H1 (cell line): ENCODE measurements at regions not wholly inside any gene's neighbourhood (a gene's known extent, or its start where the extent isn't known, plus 50 kb on each side); places are given as distances from the start of the nearest gene placed in this dataset.

Experiments
- BACH1 ChIP-seq: IDR thresholded peaks from 2 replicates; pipeline ENCODE4 v1.6.1; 2012; ENCODE audit warnings: low read length, improper control_type of control experiment
- CTCF ChIP-seq, 3 experiments: IDR thresholded peaks; 1 replicate in 2 of 3; 2 replicates in 1 of 3; pipeline versions ENCODE4 v1.5.1 to v1.6.1; 2011; ENCODE audit warnings: low read length in 3 of 3, mild to moderate bottlenecking in 3 of 3, inconsistent platforms in 2 of 3, low read depth in 1 of 3, moderate library complexity in 1 of 3; ENCODE audit not compliant: insufficient read depth in 1 of 3; ENCODE audit errors: control extremely low read depth in 1 of 3
- HDAC2 ChIP-seq, 2 experiments: fragments of 300-600 bp in 1 of 2; sonication (generic) in 1 of 2; IDR thresholded peaks; 2 replicates each; pipeline ENCODE4 v1.6.1; 2011 to 2012; ENCODE audit warnings: low read depth in 2 of 2, low read length in 2 of 2, mild to moderate bottlenecking in 2 of 2, moderate library complexity in 2 of 2, borderline replicate concordance in 1 of 2, inconsistent platforms in 1 of 2
- RAD21 ChIP-seq, 2 experiments: IDR thresholded peaks in 1 of 2; conservative IDR thresholded peaks in 1 of 2; 2 replicates each; pipeline ENCODE4 v1.6.1; 2011; ENCODE audit warnings: low read depth in 2 of 2, low read length in 2 of 2, improper control_type of control experiment in 1 of 2, inconsistent platforms in 1 of 2, mild to moderate bottlenecking in 1 of 2, moderate library complexity in 1 of 2
- SIN3A ChIP-seq, 2 experiments: IDR thresholded peaks in 1 of 2; conservative IDR thresholded peaks in 1 of 2; 2 replicates each; pipeline ENCODE4 v1.6.1; 2011 to 2012; ENCODE audit warnings: low read length in 2 of 2, improper control_type of control experiment in 1 of 2, low read depth in 1 of 2, mild to moderate bottlenecking in 1 of 2
- TAF1 ChIP-seq: IDR thresholded peaks from 2 replicates; pipeline ENCODE4 v1.6.1; 2011; ENCODE audit warnings: mild to moderate bottlenecking, low read depth, low read length
- ZNF274 ChIP-seq: IDR thresholded peaks from 2 replicates; pipeline ENCODE4 v1.7.0; 2012; ENCODE audit warnings: low read length, borderline replicate concordance; ENCODE audit errors: extremely low read depth

- TF ChIP-seq TAF1 (no peak), HDAC2 (IDR thresholded peaks at IDR 0.05; ENCODE audit: borderline replicate concordance in 1 of 2, low read depth in 2 of 2, low read length in 2 of 2) (no peak), RAD21 (IDR thresholded peaks at IDR 0.05 in 1 of 2, conservative IDR thresholded peaks at IDR 0.05 in 1 of 2; ENCODE audit: low read depth in 2 of 2, low read length in 2 of 2) (peak; percentile 69 to 71), SIN3A (conservative IDR thresholded peaks at IDR 0.05 in 1 of 2, IDR thresholded peaks at IDR 0.05 in 1 of 2; ENCODE audit: low read depth in 1 of 2, low read length in 2 of 2) (no peak), ZNF274 (no peak), CTCF (IDR thresholded peaks at IDR 0.05; ENCODE audit: control extremely low read depth in 1 of 3, insufficient read depth in 1 of 3, low read depth in 1 of 3, low read length in 3 of 3) (peak; percentile 40 to 80 (median 73)), BACH1 (no peak)
Observed at GRCh38 chr4:161320377-161320776, 843.4 kb downstream of the FSTL5 start.
